HepG2 (cell line): ENCODE measurements at regions not wholly inside any gene's neighbourhood (a gene's known extent, or its start where the extent isn't known, plus 50 kb on each side); places are given as distances from the start of the nearest gene placed in this dataset.

Experiments used
- JUNB ChIP-seq: sonication (generic); formaldehyde crosslinking; IDR thresholded peaks from 2 replicates; pipeline ENCODE4 v1.8.0; 2022; ENCODE audit warnings: missing genetic modification reagents, mild to moderate bottlenecking, borderline replicate concordance
- TF ChIP-seq, protein P1 (sequence below): sonication (generic); formaldehyde crosslinking; IDR thresholded peaks from 2 replicates; pipeline ENCODE4 v1.5.1; 2020; ENCODE audit warnings: missing genetic modification reagents, mild to moderate bottlenecking, borderline replicate concordance
- TF ChIP-seq, protein P2 (sequence below): conservative IDR thresholded peaks from 2 replicates; pipeline ENCODE4 v1.6.1; 2018; ENCODE audit warnings: missing genetic modification reagents

DNA sequence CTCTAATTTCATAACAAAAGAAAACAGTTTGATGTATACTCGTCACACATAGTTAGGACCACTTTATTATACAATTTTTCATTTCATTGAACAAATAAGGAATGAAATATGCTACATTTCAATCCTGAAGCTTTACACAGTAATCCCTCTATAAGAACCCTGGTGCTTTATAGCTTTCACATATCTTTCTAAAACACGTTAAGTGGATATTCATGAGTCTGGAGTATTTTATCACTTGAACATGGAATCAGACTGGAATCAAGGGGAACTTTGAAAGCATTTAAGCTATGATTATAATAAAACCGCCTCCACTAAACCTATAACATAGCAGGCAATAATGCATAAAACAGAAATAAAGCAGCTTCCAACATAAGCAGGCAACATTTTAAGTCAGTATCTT, 476.6 kb downstream of the COL11A1 start:
- no peak for TF ChIP-seq JUNB
- TF ChIP-seq, protein P1, sequence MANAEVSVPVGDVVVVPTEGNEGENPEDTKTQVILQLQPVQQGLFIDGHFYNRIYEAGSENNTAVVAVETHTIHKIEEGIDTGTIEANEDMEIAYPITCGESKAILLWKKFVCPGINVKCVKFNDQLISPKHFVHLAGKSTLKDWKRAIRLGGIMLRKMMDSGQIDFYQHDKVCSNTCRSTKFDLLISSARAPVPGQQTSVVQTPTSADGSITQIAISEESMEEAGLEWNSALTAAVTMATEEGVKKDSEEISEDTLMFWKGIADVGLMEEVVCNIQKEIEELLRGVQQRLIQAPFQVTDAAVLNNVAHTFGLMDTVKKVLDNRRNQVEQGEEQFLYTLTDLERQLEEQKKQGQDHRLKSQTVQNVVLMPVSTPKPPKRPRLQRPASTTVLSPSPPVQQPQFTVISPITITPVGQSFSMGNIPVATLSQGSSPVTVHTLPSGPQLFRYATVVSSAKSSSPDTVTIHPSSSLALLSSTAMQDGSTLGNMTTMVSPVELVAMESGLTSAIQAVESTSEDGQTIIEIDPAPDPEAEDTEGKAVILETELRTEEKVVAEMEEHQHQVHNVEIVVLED, result no peak
- TF ChIP-seq, protein P2, sequence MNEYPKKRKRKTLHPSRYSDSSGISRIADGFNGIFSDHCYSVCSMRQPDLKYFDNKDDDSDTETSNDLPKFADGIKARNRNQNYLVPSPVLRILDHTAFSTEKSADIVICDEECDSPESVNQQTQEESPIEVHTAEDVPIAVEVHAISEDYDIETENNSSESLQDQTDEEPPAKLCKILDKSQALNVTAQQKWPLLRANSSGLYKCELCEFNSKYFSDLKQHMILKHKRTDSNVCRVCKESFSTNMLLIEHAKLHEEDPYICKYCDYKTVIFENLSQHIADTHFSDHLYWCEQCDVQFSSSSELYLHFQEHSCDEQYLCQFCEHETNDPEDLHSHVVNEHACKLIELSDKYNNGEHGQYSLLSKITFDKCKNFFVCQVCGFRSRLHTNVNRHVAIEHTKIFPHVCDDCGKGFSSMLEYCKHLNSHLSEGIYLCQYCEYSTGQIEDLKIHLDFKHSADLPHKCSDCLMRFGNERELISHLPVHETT (CRISPR knock-in tag), result no peak
